CD4-positive, alpha-beta T cell (primary cell): ENCODE measurements at regions not wholly inside any gene's neighbourhood (a gene's known extent, or its start where the extent isn't known, plus 50 kb on each side); places are given as distances from the start of the nearest gene placed in this dataset.

Experiments
- ATAC-seq: fragments of 200-7000 bp; cut with Tn5 transposase; one replicate; pipeline ENCODE4 v1.10.0; 2022; ENCODE audit warnings: mild to moderate bottlenecking; ENCODE audit not compliant: poor library complexity
- CTCF ChIA-PET: fragments of 350-600 bp; sonication (Branson Sonifier 250); formaldehyde crosslinking; loops from one replicate; lab custom pipeline; 2021; ENCODE audit warnings: antibody characterized with exemption, inconsistent platforms; lab: Charles Lee
- POLR2A ChIA-PET: fragments of 350-600 bp; sonication (Branson Sonifier 250); formaldehyde crosslinking; loops from one replicate; lab custom pipeline; 2021; ENCODE audit warnings: antibody characterized with exemption, inconsistent platforms; lab: Charles Lee
- DNase-seq, 14 experiments: peaks; one replicate each; pipeline ENCODE4 v3.0.0-alpha.2; 2013 to 2020; ENCODE audit warnings: mixed read lengths in 2 of 14
- H3K27ac ChIP-seq, 2 donors: one replicate each; pipeline versions ENCODE4 v1.5.1 to v1.7.0; 2013; ENCODE audit warnings: low read length in 2 of 2, low read depth in 1 of 2, mild to moderate bottlenecking in 1 of 2
- H3K27me3 ChIP-seq, 2 experiments: 1 replicate in 1 of 2; 2 replicates in 1 of 2; pipeline versions ENCODE4 v1.6.1 to v1.7.0; 2013; ENCODE audit warnings: low read length in 2 of 2, control low read depth in 1 of 2, mild to moderate bottlenecking in 1 of 2, moderate library complexity in 1 of 2; ENCODE audit not compliant: insufficient read depth in 2 of 2, control insufficient read depth in 1 of 2
- H3K36me3 ChIP-seq: one replicate; pipeline ENCODE4 v1.6.1; 2013; ENCODE audit warnings: low read length, control low read depth; ENCODE audit not compliant: insufficient read depth
- H3K4me1 ChIP-seq: one replicate; pipeline ENCODE4 v1.6.1; 2013; ENCODE audit warnings: low read length, control low read depth; ENCODE audit not compliant: insufficient read depth
- H3K4me3 ChIP-seq: one replicate; pipeline ENCODE4 v1.5.1; 2013; ENCODE audit warnings: mild to moderate bottlenecking, low read length, moderate library complexity
- H3K9me3 ChIP-seq, 2 experiments: 1 replicate in 1 of 2; 2 replicates in 1 of 2; pipeline versions ENCODE4 v1.6.1 to v1.7.0; 2013; ENCODE audit warnings: low read length in 2 of 2, mild to moderate bottlenecking in 2 of 2, control low read depth in 1 of 2, moderate library complexity in 1 of 2; ENCODE audit not compliant: control insufficient read depth in 1 of 2, insufficient read depth in 1 of 2
- H3K27ac Mint-ChIP-seq: one replicate; pipeline ENCODE4 v1.8.0; 2020; ENCODE audit warnings: mixed read lengths
- H3K27me3 Mint-ChIP-seq: one replicate; pipeline ENCODE4 v1.8.0; 2021; ENCODE audit warnings: mixed read lengths
- H3K36me3 Mint-ChIP-seq: one replicate; pipeline ENCODE4 v1.8.0; 2021; ENCODE audit warnings: low read depth, mixed read lengths
- H3K4me1 Mint-ChIP-seq: one replicate; pipeline ENCODE4 v1.8.0; 2021; ENCODE audit warnings: low read depth, mixed read lengths
- H3K4me3 Mint-ChIP-seq: one replicate; pipeline ENCODE4 v1.8.0; 2020; ENCODE audit warnings: mild to moderate bottlenecking, mixed read lengths
- H3K9me3 Mint-ChIP-seq: one replicate; pipeline ENCODE4 v1.8.0; 2020; ENCODE audit warnings: mixed read lengths
- CTCF ChIP-seq: fragments of 200-600 bp; IDR thresholded peaks from one replicate; pipeline ENCODE4 v1.8.0; 2022; ENCODE audit warnings: antibody characterized with exemption, mild to moderate bottlenecking
- intact Hi-C, 2 experiments: fragments of 100-400 bp; cut with DNase I in 1 of 2; cut with micrococcal nuclease in 1 of 2; formaldehyde crosslinking; loops; one replicate each; pipeline versions ENCODE4 v1.15.1 to v1.9.0; 2023 to 2025; cut with DNase I, micrococcal nuclease

- H3K9me3 Mint-ChIP-seq, result no peaks in the 10 kb centered on the region
- ChIA-PET CTCF (no interaction called here), POLR2A (no interaction called here)
- H3K27me3 Mint-ChIP-seq, result peaks cover 6% of the 10 kb centered on the region
- no peak overlapping the region for H3K4me3 ChIP-seq
- no peak overlapping the region for H3K4me3 Mint-ChIP-seq
- H3K27ac Mint-ChIP-seq, result no peak overlapping the region
- ATAC-seq (no peak), DNase-seq (no peak)
- intact Hi-C loops, result no loop called here
- H3K27me3 ChIP-seq, result no peaks in the 10 kb centered on the region
- TF ChIP-seq CTCF, result no peak
- H3K36me3 Mint-ChIP-seq, result no peaks in the 10 kb centered on the region
- H3K9me3 ChIP-seq, result no peaks in the 10 kb centered on the region
- no peaks in the 10 kb centered on the region for H3K36me3 ChIP-seq
- H3K4me1 ChIP-seq, result no peaks in the 10 kb centered on the region
- no peak overlapping the region for H3K27ac ChIP-seq
- no peaks in the 10 kb centered on the region for H3K4me1 Mint-ChIP-seq
Observed at GRCh38 chr5:58245476-58245840, 214.4 kb downstream of the PLK2 start.

- H3K9me3 Mint-ChIP-seq, result no peaks in the 10 kb centered on the region
- no peak overlapping the region for H3K4me3 Mint-ChIP-seq
- intact Hi-C loops, result no loop called here
- Histone ChIP-seq H3K36me3 (no peaks in the 10 kb centered on the region), H3K27me3 (no peaks in the 10 kb centered on the region), H3K4me3 (no peak overlapping the region), H3K4me1 (no peaks in the 10 kb centered on the region), H3K27ac (no peak overlapping the region), H3K9me3 (no peaks in the 10 kb centered on the region)
- TF ChIP-seq CTCF, result no peak
- ATAC-seq (no peak), DNase-seq (no peak)
- no peak overlapping the region for H3K27ac Mint-ChIP-seq
- peaks cover 6% of the 10 kb centered on the region for H3K27me3 Mint-ChIP-seq
- CTCF ChIA-PET, result no interaction called here
- H3K4me1 Mint-ChIP-seq, result no peaks in the 10 kb centered on the region
- no peaks in the 10 kb centered on the region for H3K36me3 Mint-ChIP-seq
- POLR2A ChIA-PET, result no interaction called here
Observed at GRCh38 chr5:58244819-58245475, 214.9 kb downstream of the PLK2 start.

- ChIA-PET POLR2A (no interaction called here), CTCF (no interaction called here)
- intact Hi-C loops, result no loop called here
- TF ChIP-seq CTCF, result no peak
- H3K27ac ChIP-seq, result no peak overlapping the region
- H3K9me3 ChIP-seq, result no peaks in the 10 kb centered on the region
- H3K27me3 Mint-ChIP-seq, result peaks cover under 1% of the 10 kb centered on the region
- no peaks in the 10 kb centered on the region for H3K4me1 ChIP-seq
- no peaks in the 10 kb centered on the region for H3K36me3 Mint-ChIP-seq
- H3K4me1 Mint-ChIP-seq, result no peaks in the 10 kb centered on the region
- H3K4me3 Mint-ChIP-seq, result no peak overlapping the region
- no peak for ATAC-seq
- no peaks in the 10 kb centered on the region for H3K36me3 ChIP-seq
- H3K27me3 ChIP-seq, result no peaks in the 10 kb centered on the region
- DNase-seq, result no peak
- H3K4me3 ChIP-seq, result no peak overlapping the region
- no peak overlapping the region for H3K27ac Mint-ChIP-seq
- no peaks in the 10 kb centered on the region for H3K9me3 Mint-ChIP-seq
Observed at GRCh38 chr5:58241389-58241788, 218.5 kb downstream of the PLK2 start.
